Suprapubic skin (tissue), 3 donors: ENCODE measurements at regions not wholly inside any gene's neighbourhood (a gene's known extent, or its start where the extent isn't known, plus 50 kb on each side); places are given as distances from the start of the nearest gene placed in this dataset.

ENCODE experiments used
- CTCF ChIP-seq, 2 donors: fragments of 200-600 bp in 1 of 2; fragments of 450-650 bp in 1 of 2; sonication (generic) in 1 of 2; IDR thresholded peaks; one replicate each; pipeline ENCODE4 v1.5.1; 2016 to 2019; ENCODE audit warnings: antibody characterized with exemption in 2 of 2, mild to moderate bottlenecking in 1 of 2, moderate library complexity in 1 of 2
- POLR2A ChIP-seq, 2 donors: fragments of 450-650 bp; IDR thresholded peaks; one replicate each; pipeline ENCODE4 v1.6.1; 2017; ENCODE audit warnings: antibody characterized with exemption in 2 of 2, mild to moderate bottlenecking in 2 of 2, moderate library complexity in 2 of 2

- TF ChIP-seq CTCF (IDR thresholded peaks at IDR 0.05) (no peak), POLR2A (IDR thresholded peaks at IDR 0.05) (no peak)
These were observed 141.9 kb downstream of the SUCLA2 start for GRCh38 chr13:47859165-47859564.
